Fibroblast of skin of scalp (primary cell): ENCODE measurements at regions not wholly inside any gene's neighbourhood (a gene's known extent, or its start where the extent isn't known, plus 50 kb on each side); places are given as distances from the start of the nearest gene placed in this dataset.

ENCODE experiments used
- DNase-seq: peaks from one replicate; pipeline ENCODE4 v3.0.0-alpha.2; 2013

GRCh38 chr6:134117409-134117808 is 65.0 kb upstream of the SLC2A12 start:
- peak; percentile 37 for DNase-seq

- no peak for DNase-seq
These were observed 63.3 kb upstream of the SLC2A12 start for GRCh38 chr6:134115715-134116074.

- no peak for DNase-seq
These were observed 62.7 kb upstream of the SLC2A12 start for GRCh38 chr6:134114918-134115714.

- DNase-seq: no peak
These were observed 62.1 kb upstream of the SLC2A12 start for GRCh38 chr6:134114489-134114888.

GRCh38 chr6:134111726-134112125 is 59.3 kb upstream of the SLC2A12 start:
- DNase-seq: no peak

- peak; percentile 68 for DNase-seq
These were observed 58.7 kb upstream of the SLC2A12 start for GRCh38 chr6:134111062-134111677.

GRCh38 chr6:134106702-134107101 is 54.3 kb upstream of the SLC2A12 start:
- DNase-seq: no peak

- no peak for DNase-seq
These were observed 53.5 kb upstream of the SLC2A12 start for GRCh38 chr6:134105940-134106339.

GRCh38 chr6:134103006-134103405 is 50.6 kb upstream of the SLC2A12 start:
- no peak for DNase-seq
